ENCODE measurements at regions not wholly inside any gene's neighbourhood (a gene's known extent, or its start where the extent isn't known, plus 50 kb on each side); places are given as distances from the start of the nearest gene placed in this dataset.
"Not testable (repeated sequence)": the region's sequence is repeated elsewhere in the genome, so short reads cannot be mapped to it uniquely, and the experiment has no call there.

DNA sequence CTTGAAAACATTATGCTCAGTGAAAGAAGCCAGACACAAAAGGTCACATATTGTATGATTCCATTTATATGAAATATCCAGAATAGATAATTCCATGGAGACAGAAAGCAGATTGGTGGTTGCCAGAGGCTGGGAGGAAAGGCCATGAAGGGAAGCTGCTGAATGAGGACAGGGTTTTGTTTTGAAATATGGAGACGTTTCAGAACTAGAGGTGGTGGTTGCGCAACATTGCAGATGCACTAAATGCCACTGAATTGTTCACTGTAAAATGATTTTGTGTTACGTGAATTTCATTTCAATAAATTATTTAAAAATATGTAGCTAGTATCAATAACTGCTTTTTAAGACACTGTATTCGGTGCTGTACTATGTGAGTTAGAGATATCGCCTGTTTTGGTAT lies 101.7 kb upstream of the ZNF236 start:
- DNase-seq = no peak

DNA sequence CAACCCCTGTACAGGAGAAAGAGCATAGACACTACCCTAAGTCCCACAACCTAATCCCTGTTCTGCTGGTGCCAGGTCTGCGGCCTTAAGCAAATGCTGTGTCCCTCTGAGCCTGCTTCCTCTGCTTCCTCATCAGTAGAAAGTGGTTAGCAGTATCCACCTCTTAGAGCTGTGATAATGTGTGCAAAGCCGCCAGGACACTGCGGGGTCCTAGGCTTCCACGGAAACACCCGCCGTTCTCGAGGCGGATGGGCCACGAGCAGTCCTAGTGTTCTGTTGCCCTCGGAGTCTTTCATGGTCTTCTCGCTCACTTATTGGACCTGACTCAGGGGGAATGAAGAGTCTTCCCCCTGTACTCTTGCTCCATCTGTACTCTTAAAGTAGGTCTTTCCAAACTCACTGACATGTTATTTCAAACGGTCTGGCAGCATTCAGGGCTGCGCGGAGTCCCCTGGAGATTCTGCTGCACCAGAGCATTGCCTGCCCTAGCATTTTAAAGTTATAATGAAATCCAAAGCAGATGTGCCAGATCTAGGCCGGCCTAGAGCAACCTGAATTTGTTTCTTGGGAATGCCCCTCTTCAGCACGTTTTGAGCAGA lies 107.2 kb upstream of the ZNF236 start:
- no peak for DNase-seq

DNA sequence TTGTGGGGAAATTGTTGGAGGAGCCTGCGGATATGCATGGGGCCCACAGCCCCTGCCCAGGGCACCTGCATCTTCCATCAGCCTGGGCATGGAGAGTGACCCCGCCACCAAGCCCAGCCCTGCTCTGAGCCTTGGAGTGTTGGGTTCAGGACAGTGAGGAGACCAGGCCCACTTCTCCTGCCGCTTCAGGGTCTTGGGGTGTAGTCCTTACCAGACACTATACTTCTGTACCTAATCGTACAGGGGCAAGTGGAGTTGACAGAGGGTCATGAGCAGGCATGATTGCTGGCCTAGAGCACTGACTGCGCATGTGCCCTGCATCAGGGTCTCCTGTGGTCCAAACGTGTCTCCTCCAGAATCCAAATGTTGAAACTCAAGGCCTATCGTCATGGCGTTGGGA lies 108.9 kb upstream of the ZNF236 start:
- no peak for DNase-seq

DNA sequence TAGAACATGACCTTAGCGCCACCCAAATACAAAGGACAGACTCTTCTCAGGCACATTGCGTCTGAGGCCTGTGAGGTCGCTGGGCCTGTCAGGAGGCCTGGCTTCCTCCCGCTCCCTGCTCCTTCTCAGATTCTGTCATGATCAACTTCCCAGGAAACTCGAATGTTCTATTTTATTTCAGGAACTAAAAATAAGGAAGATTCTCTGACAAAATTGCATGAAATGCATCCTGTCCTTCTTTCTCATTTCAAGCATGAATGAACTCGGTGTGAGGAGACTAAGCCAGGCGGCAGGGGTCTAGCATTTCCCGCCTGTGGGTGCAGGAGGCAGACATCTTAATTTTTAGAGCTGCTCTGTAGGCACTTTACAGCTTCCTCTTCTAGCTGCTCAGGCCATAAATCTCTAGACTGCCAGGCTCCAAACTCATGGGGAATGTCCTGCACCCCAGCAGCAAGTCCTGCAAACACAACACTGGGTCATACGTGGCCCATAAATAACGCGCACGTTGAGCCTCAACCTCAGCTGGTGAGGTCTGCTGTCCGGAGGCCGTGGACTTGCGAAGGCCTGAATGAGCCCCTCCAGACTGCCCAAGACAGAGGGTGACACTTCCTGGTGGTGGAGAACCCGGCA lies 109.7 kb upstream of the ZNF236 start:
- DNase-seq = no peak

DNA sequence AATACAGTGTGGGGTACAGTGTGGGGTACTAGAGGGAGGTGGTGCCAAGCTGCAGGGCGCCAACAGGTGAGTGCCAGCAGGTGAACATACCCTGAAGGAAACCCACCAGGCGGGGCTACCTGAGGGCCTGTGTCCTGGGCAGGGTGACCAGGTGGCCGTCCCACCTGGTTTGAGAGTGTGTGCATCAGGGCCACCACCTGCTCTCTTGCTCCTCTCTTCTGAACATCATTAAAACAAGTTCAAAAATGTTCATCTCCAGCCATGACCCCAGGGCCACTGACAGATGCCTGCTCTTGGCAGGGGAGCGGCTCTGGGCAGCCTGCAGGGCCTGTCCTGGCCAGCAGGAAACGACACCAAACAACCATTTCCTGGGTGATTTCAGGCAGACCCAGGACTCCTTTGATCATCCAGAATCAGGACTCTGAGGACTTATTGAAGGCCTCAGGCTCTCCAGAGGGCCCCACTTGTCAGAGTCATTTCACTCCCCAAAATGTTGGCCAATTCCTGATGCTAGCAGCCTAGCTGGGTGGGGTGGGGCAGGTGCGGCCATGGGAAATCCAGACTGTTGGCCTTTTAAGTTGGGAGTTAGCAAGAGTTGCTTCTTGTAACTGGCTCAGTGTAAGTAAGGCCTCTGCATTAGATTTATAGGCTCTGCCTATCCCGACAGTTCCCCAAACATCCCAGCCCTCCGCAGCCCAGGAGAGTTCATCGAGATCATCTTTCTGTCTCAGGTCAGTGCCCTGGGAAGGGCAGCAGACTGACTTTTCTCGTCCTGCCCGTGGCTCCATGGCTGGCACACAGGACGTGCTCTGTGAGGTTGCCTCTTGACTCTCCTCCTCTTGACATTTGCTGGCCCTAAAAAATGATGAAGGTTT lies 111.5 kb upstream of the ZNF236 start:
- DNase-seq = no peak

DNA sequence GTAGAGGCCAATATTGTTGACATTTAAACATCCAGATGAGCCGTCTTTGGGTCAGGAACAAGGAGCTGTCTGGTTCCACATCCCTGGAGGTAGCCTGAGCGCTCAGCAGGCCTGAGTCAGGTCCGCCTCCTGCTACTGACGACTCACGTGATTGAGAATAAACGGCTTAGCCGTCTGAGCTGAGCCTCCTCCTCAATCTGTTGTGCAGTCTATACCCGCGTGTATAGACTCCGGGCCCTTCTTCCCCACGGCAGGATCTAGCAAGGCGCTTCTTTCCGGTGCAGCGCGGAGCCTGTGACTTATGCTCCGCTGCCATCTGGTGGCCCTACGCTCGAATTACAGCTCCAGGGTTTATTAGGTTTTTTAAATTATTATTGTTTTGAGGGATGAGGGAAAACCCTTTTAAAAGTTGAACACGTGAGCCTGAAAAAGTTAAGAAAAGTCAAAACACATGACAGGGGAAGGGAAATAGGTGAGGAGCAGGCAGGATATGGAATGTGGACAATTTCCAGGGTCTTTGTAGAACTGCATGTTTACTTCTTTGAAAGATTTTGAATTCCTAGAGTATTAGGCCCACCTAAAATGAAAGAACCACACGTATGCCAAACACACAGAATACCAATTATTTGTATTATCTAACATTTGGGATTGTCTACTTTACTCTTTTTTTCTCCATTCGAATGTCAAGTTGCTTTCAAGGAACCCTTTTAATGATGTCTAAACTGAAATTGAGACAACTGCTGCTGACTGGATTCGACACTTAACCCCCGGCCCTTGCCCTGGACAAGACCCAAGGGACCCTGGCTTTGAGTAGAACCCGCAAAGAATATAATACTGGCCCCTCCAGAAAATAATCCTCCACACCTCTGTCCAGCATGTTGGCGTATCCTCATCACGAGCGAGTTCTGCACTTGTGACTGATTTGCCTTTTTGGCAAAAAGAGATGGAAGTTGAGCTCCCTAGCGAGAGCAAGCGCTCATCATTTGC lies 112.4 kb upstream of the ZNF236 start:
- peak; percentile 63 for DNase-seq

DNA sequence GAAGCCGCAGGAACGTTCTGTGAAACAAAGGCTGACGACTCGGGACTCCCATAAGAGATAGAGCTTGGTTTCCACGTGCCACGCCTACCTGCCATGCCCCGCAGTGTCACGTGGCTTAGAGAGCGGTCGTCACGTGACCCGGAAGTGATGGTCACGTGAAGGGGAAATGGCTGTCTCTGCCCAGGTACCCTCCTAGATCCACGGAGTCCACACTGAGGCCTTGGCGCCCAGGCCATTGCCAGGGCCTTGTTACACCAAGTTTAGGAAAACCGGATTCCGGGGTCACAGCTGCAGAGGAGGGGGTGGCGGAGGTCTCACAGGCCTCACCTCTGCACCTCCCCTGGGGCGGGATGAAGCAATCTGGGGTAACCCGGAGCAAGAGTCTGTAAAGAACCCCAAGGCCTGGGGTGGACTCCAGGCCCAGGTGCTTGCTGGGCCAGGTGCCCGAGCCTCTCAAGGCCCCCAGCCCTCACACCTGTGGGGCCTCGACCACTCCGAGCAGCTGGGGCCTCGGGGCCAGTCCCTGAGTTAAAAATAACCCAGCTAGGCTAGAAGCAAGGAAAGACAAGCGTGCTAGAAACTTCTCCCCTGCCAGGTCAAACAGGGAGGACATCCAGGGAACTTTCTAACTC lies 113.5 kb upstream of the ZNF236 start:
- no peak for DNase-seq

DNA sequence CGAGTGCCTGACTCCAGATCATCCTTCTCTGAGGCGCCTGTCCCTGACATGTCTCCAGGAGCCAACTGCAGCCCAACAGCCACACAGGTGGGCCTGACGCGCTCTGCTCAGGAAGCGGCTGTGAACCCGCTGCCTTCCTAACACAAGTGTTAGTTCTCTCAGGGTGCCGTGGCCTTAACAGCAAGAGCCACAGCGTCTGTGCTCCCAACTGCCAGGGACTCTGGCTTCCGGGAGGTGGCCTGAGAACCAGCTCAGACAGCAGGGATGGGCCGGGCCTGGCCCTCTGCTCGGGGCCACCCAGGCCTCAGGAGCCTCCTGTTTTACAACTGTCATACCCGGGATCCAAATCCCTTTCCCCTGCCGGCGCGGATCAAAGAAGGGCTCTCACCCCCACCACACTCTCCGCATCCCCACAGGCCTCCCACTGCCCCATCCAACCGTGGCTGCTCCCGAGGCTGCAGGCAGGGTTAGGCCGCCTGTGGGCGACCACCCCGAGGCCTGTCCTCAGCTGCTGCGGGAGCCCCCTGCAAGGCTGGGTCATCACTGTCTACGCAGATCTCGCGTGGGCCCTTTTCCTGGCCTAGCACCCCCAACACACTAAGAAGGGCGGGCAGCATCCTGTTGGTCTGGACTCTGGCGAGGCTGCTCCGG lies 114.2 kb upstream of the ZNF236 start:
- no peak for DNase-seq

DNA sequence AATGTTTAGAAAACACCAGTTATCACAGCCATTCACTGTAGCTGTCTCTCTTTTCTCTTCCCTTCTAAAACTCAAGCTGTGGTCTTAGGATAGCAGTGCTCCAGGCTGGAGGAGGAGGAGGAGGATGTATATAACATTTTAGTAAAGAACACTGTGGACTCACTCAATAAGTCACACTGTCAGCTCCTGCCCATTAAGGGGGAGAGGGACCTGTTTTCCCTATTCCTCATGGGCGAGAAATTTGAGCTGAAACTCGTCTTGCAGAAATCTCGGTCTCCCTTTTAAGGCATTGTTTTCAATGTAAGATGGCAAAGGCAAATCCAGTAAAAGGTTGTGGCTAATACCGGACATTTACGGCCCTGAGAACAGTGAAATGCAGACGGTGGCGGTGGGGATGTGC lies 114.8 kb upstream of the ZNF236 start:
- DNase-seq = no peak

DNA sequence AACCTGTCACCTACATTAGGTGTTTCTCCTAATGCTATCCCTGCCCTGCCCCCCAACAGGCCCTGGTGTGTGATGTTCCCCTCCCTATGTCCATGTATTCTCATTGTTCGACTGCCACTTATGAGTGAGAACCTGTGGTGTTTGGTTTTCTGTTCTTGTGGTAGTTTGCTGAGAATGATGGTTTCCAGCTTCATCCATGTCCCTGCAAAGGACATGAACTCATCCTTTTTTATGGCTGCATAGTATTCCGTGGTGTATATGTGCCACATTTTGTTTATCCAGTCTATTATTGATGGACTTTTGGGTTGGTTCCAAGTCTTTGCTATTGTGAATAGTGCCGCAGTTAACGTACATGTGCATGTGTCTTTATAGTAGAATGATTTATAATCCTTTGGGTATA lies 117.8 kb upstream of the ZNF236 start:
- not testable (repeated sequence) for DNase-seq

DNA sequence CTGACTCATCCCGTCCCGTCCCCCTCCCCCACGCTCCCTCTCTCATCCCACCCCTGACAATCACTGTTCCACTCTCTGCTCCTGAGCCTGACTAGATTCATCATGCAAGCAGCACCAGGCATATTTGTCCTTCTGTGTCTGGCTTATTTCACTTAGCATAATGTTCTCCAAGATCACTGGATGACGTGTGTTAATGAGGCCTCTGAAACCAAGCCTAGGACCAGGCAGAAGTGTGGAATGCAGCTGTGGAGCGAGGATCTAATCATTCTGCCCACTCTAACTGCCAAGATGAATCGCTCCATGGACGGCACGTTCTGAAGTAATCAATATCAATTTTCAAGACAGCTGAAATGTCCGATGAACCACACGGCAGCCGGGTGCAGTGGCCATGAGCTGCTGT lies 122.4 kb upstream of the ZNF236 start:
- DNase-seq = peak; percentile 17

DNA sequence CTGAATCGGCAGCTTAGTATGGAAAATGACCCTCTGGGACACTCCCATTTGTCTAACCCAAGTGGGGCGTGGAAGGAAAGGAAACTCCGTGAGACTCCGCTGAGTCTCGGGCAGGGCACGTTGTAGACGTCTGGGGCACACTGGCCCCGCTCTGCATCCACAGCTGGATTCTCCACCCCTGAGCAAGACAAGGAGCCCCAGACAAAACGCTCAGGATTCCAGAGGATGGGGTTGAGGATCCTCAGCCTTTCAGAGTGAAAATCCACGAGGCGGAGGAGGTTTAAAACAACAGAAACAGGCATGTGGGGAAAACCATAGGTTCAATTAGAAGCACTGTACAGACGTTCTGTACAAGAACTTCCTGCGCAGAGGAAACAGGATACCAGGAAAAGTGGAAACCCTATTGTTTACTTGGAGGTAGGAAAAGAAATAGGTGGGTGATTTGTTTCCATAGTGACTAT lies 124.9 kb upstream of the ZNF236 start:
- peak; percentile 13 for DNase-seq

DNA sequence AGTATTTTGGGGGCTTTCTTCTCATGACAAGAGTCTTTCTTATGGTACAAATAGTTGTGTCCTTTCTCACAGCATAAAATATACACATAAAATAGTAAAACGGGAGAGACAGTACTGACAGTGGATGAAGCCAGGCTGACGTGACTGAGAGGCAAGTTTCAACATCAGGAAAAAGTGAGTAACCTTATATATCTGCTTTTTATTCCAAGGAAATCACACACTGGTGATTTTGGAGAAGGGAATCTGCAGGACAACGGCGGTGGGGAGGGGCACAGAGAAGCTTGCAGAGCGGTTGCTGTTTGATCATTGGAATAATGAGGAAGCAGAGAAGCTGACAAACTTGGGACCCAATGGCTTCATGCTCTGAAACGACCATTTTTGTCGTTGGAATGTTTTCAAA lies 130.6 kb upstream of the ZNF236 start:
- DNase-seq = peak; percentile 18

DNA sequence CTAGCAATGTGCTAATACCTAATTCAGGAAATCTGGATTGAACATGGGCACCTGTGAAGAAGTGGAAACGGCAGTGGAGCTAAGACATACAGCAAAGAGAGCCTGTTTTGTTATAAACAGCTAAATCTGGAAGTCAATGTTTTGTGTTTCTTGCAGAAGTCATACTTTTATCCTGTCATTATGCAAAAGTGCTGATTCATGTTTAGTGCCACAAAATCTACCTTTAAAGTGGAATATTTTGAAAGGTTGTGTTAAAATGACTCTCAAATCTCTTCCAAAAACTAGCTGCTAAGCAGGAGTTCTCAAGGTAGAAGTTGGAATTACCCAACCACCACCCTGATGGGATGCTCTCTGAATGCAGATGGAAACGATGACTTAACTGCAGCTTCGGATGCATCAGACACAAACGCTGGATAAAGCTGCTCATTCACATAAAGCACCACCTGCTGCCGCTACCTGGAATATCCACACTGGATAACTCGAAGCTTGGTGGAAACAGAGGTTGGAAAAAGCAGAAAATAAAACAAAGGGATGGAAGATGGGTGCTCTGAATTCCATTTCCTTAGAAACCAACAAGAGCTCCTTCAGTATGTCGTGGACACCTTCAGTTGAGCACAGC lies 132.6 kb upstream of the ZNF236 start:
- no peak for DNase-seq

DNA sequence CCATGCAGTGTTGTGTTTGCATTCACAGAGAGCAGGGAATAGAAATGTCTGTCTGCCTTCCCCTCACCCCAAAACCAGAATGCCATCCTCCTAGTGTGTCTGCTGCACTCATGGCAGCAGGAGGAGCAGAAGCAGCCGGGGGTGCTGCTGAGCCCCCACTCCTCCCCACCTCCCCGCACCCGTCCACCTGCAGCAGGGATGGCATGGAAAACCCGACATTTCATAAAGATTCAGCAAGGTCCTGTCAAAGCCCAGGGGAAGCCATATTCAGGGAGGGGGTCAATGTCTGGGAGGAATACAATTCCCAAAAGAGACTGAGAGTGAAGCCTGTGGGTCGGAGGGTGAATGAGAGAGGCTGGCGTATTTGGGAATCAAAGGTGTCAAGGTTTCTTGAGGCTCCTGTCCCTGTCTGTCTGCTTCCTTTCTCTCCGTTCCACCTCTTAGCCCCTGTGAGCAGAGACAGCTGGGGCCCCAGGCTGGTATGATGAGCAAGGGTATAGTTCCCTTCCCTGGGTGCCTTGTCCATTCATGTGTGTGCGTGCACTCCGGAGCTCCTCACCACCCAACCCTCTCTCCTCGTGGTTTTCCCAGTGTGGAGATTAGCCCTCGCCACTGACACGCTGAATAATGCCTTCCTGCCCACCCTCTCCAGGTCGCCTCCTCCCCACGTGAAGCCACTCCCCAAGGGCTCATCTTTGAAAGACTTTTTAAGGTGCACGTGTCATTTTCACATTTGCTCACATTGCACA lies 133.5 kb upstream of the ZNF236 start:
- DNase-seq = no peak

DNA sequence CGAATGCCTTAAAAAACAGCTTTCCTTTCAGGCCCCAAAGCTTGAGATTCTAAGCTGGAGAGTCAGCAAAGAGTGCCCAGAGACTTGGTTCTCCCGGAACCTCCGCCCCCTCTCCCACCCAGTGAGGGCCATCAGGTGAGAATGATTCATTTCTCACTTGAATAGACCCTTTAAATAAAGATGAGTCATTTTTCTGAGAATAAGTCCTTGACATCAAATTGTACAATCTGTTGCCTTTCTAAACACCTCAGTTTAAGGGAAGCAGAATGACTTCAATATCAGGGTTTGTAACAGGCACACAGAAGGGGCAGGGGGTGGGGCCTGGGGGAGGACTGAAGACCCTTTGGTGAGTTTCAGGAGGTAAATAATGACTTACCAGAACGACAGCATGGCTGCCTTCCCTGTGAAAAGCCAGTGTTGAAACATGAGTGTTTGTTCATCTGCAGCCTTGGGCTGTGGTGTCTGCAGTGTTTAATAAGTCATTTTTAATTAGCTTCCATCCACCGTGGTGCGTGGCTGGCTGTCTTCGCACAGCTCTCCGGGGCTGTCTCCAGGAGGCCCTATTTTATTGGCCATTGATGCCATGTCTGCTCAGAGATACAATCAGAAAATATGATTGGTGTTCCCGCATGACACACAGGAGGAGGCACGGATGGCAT lies 134.9 kb upstream of the ZNF236 start:
- no peak for DNase-seq

DNA sequence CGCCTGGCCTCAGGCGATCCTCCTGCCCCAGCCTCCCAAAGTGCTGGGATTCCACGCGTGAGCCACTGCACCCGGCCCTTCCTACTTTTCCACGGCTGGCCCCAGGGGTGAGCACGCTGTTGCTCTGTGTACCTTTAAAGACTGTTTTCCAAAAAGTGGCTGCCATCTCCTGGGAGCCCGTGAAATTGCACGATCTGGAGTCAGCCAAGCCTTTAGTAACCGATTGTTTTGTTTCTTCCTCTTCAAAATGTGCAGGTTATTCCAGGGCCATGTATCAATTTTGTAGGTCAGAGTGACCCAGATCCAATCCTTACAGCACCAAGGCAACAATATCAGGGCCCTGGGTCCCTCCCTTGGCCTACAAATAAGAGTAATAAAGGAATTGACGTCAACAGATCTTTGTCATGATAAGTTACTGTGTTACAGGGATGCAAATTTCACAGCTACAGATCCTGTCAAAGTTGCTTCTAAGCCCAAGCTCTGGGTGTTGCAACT lies 135.6 kb upstream of the ZNF236 start:
- DNase-seq = peak; percentile 55

DNA sequence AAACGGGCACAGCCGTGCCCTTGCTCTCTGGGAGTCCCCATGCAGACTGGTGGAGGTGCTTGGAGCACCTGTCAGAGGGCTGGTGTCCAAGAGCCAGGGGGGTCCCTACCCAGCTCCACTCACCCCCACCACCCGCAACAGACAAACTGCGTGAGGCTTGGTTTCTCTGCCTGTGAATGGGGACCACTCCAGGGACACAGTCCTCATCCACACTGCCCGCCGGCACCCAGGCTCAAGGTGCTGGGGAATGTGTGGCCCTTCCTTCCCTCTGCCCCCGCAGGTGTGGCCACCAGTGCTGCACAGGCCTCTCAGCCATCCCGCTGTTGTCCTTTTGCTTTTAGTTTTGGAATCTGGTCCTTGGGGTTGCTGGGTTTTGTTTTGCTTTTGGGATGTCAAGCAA lies 136.5 kb upstream of the ZNF236 start:
- no peak for DNase-seq

DNA sequence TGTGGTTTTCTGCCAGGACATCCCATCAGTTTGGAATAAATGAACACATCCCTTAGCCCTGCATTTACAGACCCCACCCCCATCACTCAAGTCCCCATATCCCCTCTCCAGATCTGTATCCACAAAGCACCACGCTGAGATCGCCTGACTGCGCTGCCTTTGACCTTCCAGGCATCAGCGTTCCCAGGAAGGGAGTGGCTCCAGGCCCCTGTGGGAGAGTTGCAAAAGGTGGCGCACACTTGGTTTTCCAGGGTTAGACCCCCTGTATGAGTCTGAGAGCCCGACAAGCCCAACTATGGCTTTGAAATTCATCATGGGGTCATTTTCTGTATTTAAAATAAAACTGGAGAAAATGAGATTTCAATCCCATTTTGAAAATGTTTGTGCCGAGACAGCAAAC lies 137.0 kb upstream of the ZNF236 start:
- no peak for DNase-seq

DNA sequence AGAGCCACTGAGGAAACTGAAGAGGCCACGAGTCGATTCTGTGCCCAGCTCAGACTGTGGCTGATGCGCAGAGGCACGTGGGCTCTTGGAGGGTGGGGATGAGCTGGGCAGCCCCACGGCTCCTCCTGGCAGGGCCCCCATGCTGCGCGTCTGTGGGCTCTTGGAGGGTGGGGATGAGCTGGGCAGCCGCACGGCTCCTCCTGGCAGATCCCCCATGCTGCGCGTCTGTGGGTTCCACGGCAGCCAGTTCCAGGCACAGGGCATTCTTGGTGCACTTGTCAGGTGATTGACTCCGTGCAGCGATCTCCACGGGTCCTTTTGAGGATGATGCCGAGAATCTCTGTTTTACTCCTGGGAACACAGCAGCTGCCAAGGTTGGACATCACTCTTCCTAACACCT lies 138.1 kb upstream of the ZNF236 start:
- DNase-seq = no peak

Measured in fibroblast of skin of right quadriceps (primary cell).